HK-2 (cell line): ENCODE measurements at regions not wholly inside any gene's neighbourhood (a gene's known extent, or its start where the extent isn't known, plus 50 kb on each side); places are given as distances from the start of the nearest gene placed in this dataset.
"Not testable (repeated sequence)": the region's sequence is repeated elsewhere in the genome, so short reads cannot be mapped to it uniquely, and the experiment has no call there.

Source experiments
- DNase-seq: peaks from one replicate; pipeline ENCODE4 v3.0.0-alpha.2; 2018; ENCODE audit not compliant: unreplicated experiment

GRCh38 chr9:86614871-86615849 is 260.9 kb upstream of the TUT7 start:
- DNase-seq = no peak

GRCh38 chr9:86613943-86614342 is 259.7 kb upstream of the TUT7 start:
- no peak for DNase-seq

GRCh38 chr9:86611534-86611933 is 257.3 kb upstream of the TUT7 start:
- DNase-seq = not testable (repeated sequence)

GRCh38 chr9:86605303-86605702 is 251.1 kb upstream of the TUT7 start:
- no peak for DNase-seq

GRCh38 chr9:86604741-86605140 is 250.5 kb upstream of the TUT7 start:
- DNase-seq = no peak

GRCh38 chr9:86602715-86603114 is 248.5 kb upstream of the TUT7 start:
- no peak for DNase-seq

- DNase-seq = no peak
Observed at GRCh38 chr9:86601697-86602096, 247.5 kb upstream of the TUT7 start.

- no peak for DNase-seq
Observed at GRCh38 chr9:86600977-86601376, 246.8 kb upstream of the TUT7 start.

- no peak for DNase-seq
Observed at GRCh38 chr9:86600291-86600690, 246.1 kb upstream of the TUT7 start.

GRCh38 chr9:86599561-86599960 is 245.4 kb upstream of the TUT7 start:
- DNase-seq = no peak

- DNase-seq = no peak
Observed at GRCh38 chr9:86598411-86599239, 244.4 kb upstream of the TUT7 start.

GRCh38 chr9:86594724-86595123 is 240.5 kb upstream of the TUT7 start:
- no peak for DNase-seq

- DNase-seq = no peak
Observed at GRCh38 chr9:86591472-86591871, 237.3 kb upstream of the TUT7 start.

- DNase-seq = no peak
Observed at GRCh38 chr9:86589730-86590129, 235.5 kb upstream of the TUT7 start.

- no peak for DNase-seq
Observed at GRCh38 chr9:86589273-86589672, 235.1 kb upstream of the TUT7 start.

- DNase-seq = no peak
Observed at GRCh38 chr9:86586144-86586494, 231.9 kb upstream of the TUT7 start.

- DNase-seq = no peak
Observed at GRCh38 chr9:86585422-86586143, 231.4 kb upstream of the TUT7 start.

GRCh38 chr9:86580688-86581087 is 226.5 kb upstream of the TUT7 start:
- DNase-seq = no peak

GRCh38 chr9:86578722-86579121 is 224.5 kb upstream of the TUT7 start:
- no peak for DNase-seq

- DNase-seq = no peak
Observed at GRCh38 chr9:86577420-86578333, 223.5 kb upstream of the TUT7 start.
